IMR-90 (cell line): ENCODE measurements at regions not wholly inside any gene's neighbourhood (a gene's known extent, or its start where the extent isn't known, plus 50 kb on each side); places are given as distances from the start of the nearest gene placed in this dataset.

ENCODE experiments used
- CTCF ChIP-seq: conservative IDR thresholded peaks from 2 replicates; pipeline ENCODE4 v1.5.1; 2012; ENCODE audit warnings: mild to moderate bottlenecking, low read depth, low read length, improper control_type of control experiment
- POLR2A ChIP-seq: IDR thresholded peaks from 2 replicates; pipeline ENCODE4 v1.6.1; 2012; ENCODE audit warnings: mild to moderate bottlenecking, low read depth, low read length
- RCOR1 ChIP-seq: IDR thresholded peaks from 2 replicates; pipeline ENCODE4 v1.6.1; 2012; ENCODE audit warnings: mild to moderate bottlenecking, low read length, improper control_type of control experiment; ENCODE audit not compliant: insufficient replicate concordance
- SMC3 ChIP-seq: fragments of 150-350 bp; IDR thresholded peaks from 2 replicates; pipeline ENCODE4 v1.6.1; 2016; ENCODE audit warnings: low read depth, mild to moderate bottlenecking, antibody characterized with exemption, low read length, moderate library complexity

- TF ChIP-seq CTCF (no peak), SMC3 (no peak), POLR2A (no peak), RCOR1 (no peak)
These were observed 78.9 kb upstream of the CAMK1G start for GRCh38 chr1:209504571-209504970.
